ENCODE measurements at regions not wholly inside any gene's neighbourhood (a gene's known extent, or its start where the extent isn't known, plus 50 kb on each side); places are given as distances from the start of the nearest gene placed in this dataset.

DNA sequence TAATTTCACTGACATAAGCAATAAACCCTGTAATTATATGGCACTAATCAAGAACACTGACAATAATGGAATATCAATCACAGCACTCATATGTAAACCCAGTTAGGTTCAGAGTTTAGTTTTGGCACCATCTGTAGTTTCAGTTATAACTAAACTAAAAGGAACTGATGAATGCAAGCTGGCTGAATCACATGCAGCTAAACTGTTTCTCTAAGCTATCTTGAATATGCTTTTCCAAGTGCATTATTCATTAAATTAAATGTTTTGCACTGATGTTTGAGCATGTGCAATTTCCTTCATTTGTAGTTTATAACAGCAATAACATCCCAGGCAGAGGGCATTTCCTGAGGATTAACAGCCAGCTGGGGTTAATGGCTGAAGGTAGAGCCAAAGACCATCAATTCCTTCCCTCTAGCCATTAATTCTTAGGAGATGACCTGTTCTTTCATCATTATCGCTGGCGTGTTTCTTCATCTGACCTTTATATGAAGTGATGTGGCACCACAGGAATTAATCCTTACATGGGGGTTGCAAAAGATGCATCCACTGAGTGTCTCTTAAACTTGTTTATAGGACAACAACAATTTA lies 562.8 kb upstream of the IGFBP7 start:
- 56 to 93% (median 75%) methylated on average over 2 of the region's 2 CpGs for WGBS, 3 donors
- Histone ChIP-seq H3K27ac (ENCODE audit: low read depth in 1 of 3, low read length in 2 of 3) (no peak overlapping the region), H3K27me3 (ENCODE audit: control insufficient read depth in 3 of 3, insufficient read depth in 3 of 3, low read length in 3 of 3) (no peaks in the 10 kb centered on the region), H3K4me1 (ENCODE audit: control insufficient read depth in 3 of 3, insufficient read depth in 2 of 3, low read depth in 1 of 3, low read length in 2 of 3) (no peaks in the 10 kb centered on the region), H3K4me3 (ENCODE audit: low read depth in 1 of 3, low read length in 3 of 3) (no peak overlapping the region), H3K9me3 (ENCODE audit: control insufficient read depth in 2 of 2, insufficient read depth in 1 of 2, low read depth in 1 of 2, low read length in 1 of 2) (no peaks in the 10 kb centered on the region), H3K36me3 (ENCODE audit: control insufficient read depth in 3 of 3, insufficient read depth in 2 of 3, low read depth in 1 of 3, low read length in 3 of 3) (no peaks in the 10 kb centered on the region)
- DNase-seq (no peak), FAIRE-seq (no peak)

DNA sequence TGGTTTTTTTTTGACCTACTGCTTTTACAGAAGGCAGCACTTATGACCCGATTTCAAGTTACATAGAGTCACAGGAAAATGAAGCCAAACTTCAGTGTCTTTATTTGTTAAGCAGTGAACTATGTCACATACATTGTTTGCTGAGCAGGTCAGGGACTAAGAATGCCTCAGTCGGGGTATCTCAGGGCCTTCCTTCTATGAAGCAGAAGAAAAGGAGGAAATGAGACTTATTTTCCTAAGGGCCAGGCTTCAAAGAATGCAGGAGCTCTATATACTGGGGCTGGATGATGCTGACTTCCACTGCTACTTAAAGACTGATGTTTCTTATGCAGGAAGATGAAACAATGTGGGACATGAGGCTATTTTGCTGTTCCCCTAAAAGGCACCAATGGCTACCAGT lies 558.4 kb upstream of the IGFBP7 start:
- DNase-seq (no peak), FAIRE-seq (no peak)
- Histone ChIP-seq H3K9me3 (ENCODE audit: control insufficient read depth in 2 of 2, insufficient read depth in 1 of 2, low read depth in 1 of 2, low read length in 1 of 2) (no peaks in the 10 kb centered on the region), H3K36me3 (ENCODE audit: control insufficient read depth in 3 of 3, insufficient read depth in 2 of 3, low read depth in 1 of 3, low read length in 3 of 3) (no peaks in the 10 kb centered on the region), H3K27ac (ENCODE audit: low read depth in 1 of 3, low read length in 2 of 3) (no peak overlapping the region), H3K4me1 (ENCODE audit: control insufficient read depth in 3 of 3, insufficient read depth in 2 of 3, low read depth in 1 of 3, low read length in 2 of 3) (no peaks in the 10 kb centered on the region), H3K4me3 (ENCODE audit: low read depth in 1 of 3, low read length in 3 of 3) (no peak overlapping the region), H3K27me3 (ENCODE audit: control insufficient read depth in 3 of 3, insufficient read depth in 3 of 3, low read length in 3 of 3) (no peaks in the 10 kb centered on the region)
- 16 to 42% (median 20%) methylated on average over 2 of the region's 2 CpGs for WGBS, 3 donors

DNA sequence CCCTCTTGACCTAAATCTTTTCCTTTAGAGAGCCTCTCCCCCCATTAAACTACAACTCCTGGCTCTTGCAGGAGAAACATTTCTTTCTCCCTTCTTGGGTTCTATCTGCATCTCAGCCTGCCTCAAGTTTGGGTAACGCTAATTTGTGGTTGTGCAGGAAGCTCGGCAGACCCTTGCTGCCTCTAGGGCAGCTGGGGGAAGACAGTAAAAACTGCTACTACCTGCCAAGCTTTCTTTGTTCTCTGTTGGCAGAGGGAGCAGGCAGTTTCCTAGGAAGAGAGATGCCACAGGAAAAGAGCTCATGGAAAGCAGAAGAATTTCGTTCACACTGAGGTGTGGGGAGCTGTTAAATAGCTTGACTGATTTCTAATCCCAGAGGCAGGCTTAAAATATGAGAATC lies 555.6 kb upstream of the IGFBP7 start:
- WGBS, 3 donors, result 50 to 65% (median 56%) methylated on average over 3 of the region's 3 CpGs
- no peak overlapping the region for H3K27ac ChIP-seq (ENCODE audit: low read depth in 1 of 3, low read length in 2 of 3)
- H3K9me3 ChIP-seq (ENCODE audit: control insufficient read depth in 2 of 2, insufficient read depth in 1 of 2, low read depth in 1 of 2, low read length in 1 of 2), result no peaks in the 10 kb centered on the region
- no peaks in the 10 kb centered on the region for H3K36me3 ChIP-seq (ENCODE audit: control insufficient read depth in 3 of 3, insufficient read depth in 2 of 3, low read depth in 1 of 3, low read length in 3 of 3)
- H3K4me3 ChIP-seq (ENCODE audit: low read depth in 1 of 3, low read length in 3 of 3), result no peak overlapping the region
- no peak for FAIRE-seq
- no peaks in the 10 kb centered on the region for H3K4me1 ChIP-seq (ENCODE audit: control insufficient read depth in 3 of 3, insufficient read depth in 2 of 3, low read depth in 1 of 3, low read length in 2 of 3)
- no peaks in the 10 kb centered on the region for H3K27me3 ChIP-seq (ENCODE audit: control insufficient read depth in 3 of 3, insufficient read depth in 3 of 3, low read length in 3 of 3)
- no peak for DNase-seq

DNA sequence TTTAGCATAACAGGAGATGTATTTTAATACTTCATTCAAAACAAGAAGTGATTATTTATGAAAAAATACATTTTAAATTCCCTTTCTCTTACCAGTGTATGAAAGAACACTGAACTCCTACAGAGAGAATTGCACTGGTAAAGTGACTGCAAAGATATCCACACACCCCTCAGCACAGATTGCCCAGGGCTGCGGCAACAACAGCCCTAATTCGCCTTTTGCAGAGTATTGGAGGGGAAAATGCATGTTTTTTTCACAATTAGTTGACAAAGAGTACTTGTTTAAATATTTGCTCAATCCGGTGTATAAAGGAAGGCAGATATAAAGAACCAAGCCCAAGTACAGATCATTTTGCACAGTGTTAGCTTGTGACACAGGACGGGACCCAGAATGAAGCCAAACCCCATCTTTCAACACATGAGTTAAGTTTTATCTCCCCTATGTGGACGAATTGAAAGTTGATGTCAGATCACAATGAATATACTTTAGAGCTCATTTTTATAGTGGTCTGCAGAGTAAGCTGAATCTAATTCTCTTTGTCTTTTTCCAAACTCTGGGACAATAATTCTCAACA lies 551.4 kb upstream of the IGFBP7 start:
- Histone ChIP-seq H3K27ac (ENCODE audit: low read depth in 1 of 3, low read length in 2 of 3) (no peak overlapping the region), H3K9me3 (ENCODE audit: control insufficient read depth in 2 of 2, insufficient read depth in 1 of 2, low read depth in 1 of 2, low read length in 1 of 2) (no peaks in the 10 kb centered on the region), H3K4me1 (ENCODE audit: control insufficient read depth in 3 of 3, insufficient read depth in 2 of 3, low read depth in 1 of 3, low read length in 2 of 3) (no peaks in the 10 kb centered on the region), H3K4me3 (ENCODE audit: low read depth in 1 of 3, low read length in 3 of 3) (no peak overlapping the region), H3K27me3 (ENCODE audit: control insufficient read depth in 3 of 3, insufficient read depth in 3 of 3, low read length in 3 of 3) (no peaks in the 10 kb centered on the region), H3K36me3 (ENCODE audit: control insufficient read depth in 3 of 3, insufficient read depth in 2 of 3, low read depth in 1 of 3, low read length in 3 of 3) (no peaks in the 10 kb centered on the region)
- FAIRE-seq, result no peak
- WGBS, 3 donors, result 13 to 57% (median 33%) methylated on average over 5 of the region's 5 CpGs
- DNase-seq, result no peak

DNA sequence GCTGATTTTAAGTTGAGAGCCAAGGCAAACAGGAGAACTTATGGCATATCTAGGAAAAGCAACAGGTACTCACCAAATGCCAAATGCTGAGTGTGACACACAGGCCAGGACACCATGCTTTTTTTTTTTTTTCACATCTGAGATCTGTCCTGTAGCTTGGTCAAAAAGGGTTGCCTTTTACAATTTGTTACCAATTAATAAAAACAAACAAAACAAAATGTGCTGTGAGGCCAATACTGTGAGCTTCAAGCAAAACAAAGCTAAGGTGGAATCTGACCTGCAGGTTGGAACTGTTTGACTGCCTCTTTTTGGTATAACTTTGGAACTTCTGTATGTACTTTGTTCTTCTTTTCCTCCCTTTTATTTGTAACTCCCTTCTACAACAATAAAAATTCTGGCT lies 548.5 kb upstream of the IGFBP7 start:
- no peak overlapping the region for H3K27ac ChIP-seq (ENCODE audit: low read depth in 1 of 3, low read length in 2 of 3)
- no peak overlapping the region for H3K4me3 ChIP-seq (ENCODE audit: low read depth in 1 of 3, low read length in 3 of 3)
- H3K27me3 ChIP-seq (ENCODE audit: control insufficient read depth in 3 of 3, insufficient read depth in 3 of 3, low read length in 3 of 3), result no peaks in the 10 kb centered on the region
- no peaks in the 10 kb centered on the region for H3K4me1 ChIP-seq (ENCODE audit: control insufficient read depth in 3 of 3, insufficient read depth in 2 of 3, low read depth in 1 of 3, low read length in 2 of 3)
- no peak for FAIRE-seq
- no peak for DNase-seq
- H3K9me3 ChIP-seq (ENCODE audit: control insufficient read depth in 2 of 2, insufficient read depth in 1 of 2, low read depth in 1 of 2, low read length in 1 of 2), result no peaks in the 10 kb centered on the region
- no peaks in the 10 kb centered on the region for H3K36me3 ChIP-seq (ENCODE audit: control insufficient read depth in 3 of 3, insufficient read depth in 2 of 3, low read depth in 1 of 3, low read length in 3 of 3)

DNA sequence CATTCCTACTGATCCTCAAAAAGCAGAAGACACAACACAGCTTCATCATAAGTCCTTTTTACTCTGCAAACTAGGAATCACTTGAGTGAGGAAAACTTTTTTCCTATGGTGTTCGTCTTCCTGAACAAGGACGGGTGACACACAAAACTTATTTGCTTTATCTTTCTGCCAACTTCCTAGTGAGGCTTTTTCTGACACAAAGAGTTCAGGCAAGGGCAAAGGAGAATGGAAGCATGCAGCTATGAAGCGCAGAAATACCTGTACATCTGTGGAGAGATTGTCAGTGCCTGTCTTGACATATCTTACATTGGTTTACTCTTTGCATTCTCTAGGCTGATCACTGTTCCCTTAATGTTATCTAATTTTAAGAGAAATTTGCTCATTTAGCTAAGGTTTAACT lies 548.0 kb upstream of the IGFBP7 start:
- no peaks in the 10 kb centered on the region for H3K27me3 ChIP-seq (ENCODE audit: control insufficient read depth in 3 of 3, insufficient read depth in 3 of 3, low read length in 3 of 3)
- H3K4me1 ChIP-seq (ENCODE audit: control insufficient read depth in 3 of 3, insufficient read depth in 2 of 3, low read depth in 1 of 3, low read length in 2 of 3), result no peaks in the 10 kb centered on the region
- no peaks in the 10 kb centered on the region for H3K36me3 ChIP-seq (ENCODE audit: control insufficient read depth in 3 of 3, insufficient read depth in 2 of 3, low read depth in 1 of 3, low read length in 3 of 3)
- 58 to 72% (median 70%) methylated on average over 3 of the region's 3 CpGs for WGBS, 3 donors
- DNase-seq (no peak), FAIRE-seq (no peak)
- no peaks in the 10 kb centered on the region for H3K9me3 ChIP-seq (ENCODE audit: control insufficient read depth in 2 of 2, insufficient read depth in 1 of 2, low read depth in 1 of 2, low read length in 1 of 2)
- H3K27ac ChIP-seq (ENCODE audit: low read depth in 1 of 3, low read length in 2 of 3), result no peak overlapping the region
- no peak overlapping the region for H3K4me3 ChIP-seq (ENCODE audit: low read depth in 1 of 3, low read length in 3 of 3)

DNA sequence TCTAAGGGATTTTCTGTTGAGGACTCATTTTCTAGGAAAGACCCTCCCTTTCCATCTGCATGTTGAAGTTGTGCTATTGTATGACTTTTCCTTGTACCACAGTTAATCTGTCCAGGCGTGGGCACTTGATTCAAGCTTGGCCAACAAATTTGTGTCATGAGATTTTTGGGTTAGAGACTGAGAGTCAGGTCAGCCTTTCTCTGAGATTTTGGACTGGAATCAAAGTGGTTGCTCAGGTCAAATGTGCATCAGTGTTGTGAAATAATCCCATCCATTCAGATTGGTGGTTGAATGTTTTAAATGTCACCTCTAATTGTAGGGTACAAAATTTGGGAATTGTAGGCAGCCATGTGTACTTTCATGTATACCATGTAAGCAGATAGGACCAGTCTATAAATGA lies 545.2 kb upstream of the IGFBP7 start:
- H3K9me3 ChIP-seq (ENCODE audit: control insufficient read depth in 2 of 2, insufficient read depth in 1 of 2, low read depth in 1 of 2, low read length in 1 of 2), result no peaks in the 10 kb centered on the region
- H3K4me1 ChIP-seq (ENCODE audit: control insufficient read depth in 3 of 3, insufficient read depth in 2 of 3, low read depth in 1 of 3, low read length in 2 of 3), result no peaks in the 10 kb centered on the region
- no peak overlapping the region for H3K27ac ChIP-seq (ENCODE audit: low read depth in 1 of 3, low read length in 2 of 3)
- H3K36me3 ChIP-seq (ENCODE audit: control insufficient read depth in 3 of 3, insufficient read depth in 2 of 3, low read depth in 1 of 3, low read length in 3 of 3), result no peaks in the 10 kb centered on the region
- FAIRE-seq, result no peak
- 53 to 71% (median 58%) methylated on average over 1 of the region's 1 CpG for WGBS, 3 donors
- H3K4me3 ChIP-seq (ENCODE audit: low read depth in 1 of 3, low read length in 3 of 3), result no peak overlapping the region
- H3K27me3 ChIP-seq (ENCODE audit: control insufficient read depth in 3 of 3, insufficient read depth in 3 of 3, low read length in 3 of 3), result no peaks in the 10 kb centered on the region
- DNase-seq, result no peak

DNA sequence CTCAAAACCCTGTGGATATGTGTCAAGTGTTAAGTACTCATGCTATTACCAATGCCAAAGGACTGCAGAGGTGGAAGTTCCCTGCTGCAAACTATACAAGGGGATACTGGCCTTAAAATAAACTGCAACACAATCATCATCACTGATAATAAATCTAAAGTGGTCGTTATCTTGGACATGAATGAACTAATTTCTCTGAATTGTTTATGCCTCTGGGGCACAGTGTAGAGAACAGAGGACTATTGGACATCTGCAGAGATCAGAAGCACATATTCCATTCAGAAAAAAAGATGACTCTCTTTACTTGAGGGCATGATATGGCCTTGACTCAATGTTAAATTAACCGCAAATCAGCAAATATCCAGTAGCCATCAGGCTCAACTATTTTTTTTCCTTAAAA lies 542.6 kb upstream of the IGFBP7 start:
- FAIRE-seq (no peak), DNase-seq (no peak)
- 74 to 79% (median 78%) methylated on average over 2 of the region's 2 CpGs for WGBS, 3 donors
- H3K27me3 ChIP-seq (ENCODE audit: control insufficient read depth in 3 of 3, insufficient read depth in 3 of 3, low read length in 3 of 3), result no peaks in the 10 kb centered on the region
- no peak overlapping the region for H3K27ac ChIP-seq (ENCODE audit: low read depth in 1 of 3, low read length in 2 of 3)
- no peaks in the 10 kb centered on the region for H3K36me3 ChIP-seq (ENCODE audit: control insufficient read depth in 3 of 3, insufficient read depth in 2 of 3, low read depth in 1 of 3, low read length in 3 of 3)
- no peak overlapping the region for H3K4me3 ChIP-seq (ENCODE audit: low read depth in 1 of 3, low read length in 3 of 3)
- no peaks in the 10 kb centered on the region for H3K4me1 ChIP-seq (ENCODE audit: control insufficient read depth in 3 of 3, insufficient read depth in 2 of 3, low read depth in 1 of 3, low read length in 2 of 3)
- H3K9me3 ChIP-seq (ENCODE audit: control insufficient read depth in 2 of 2, insufficient read depth in 1 of 2, low read depth in 1 of 2, low read length in 1 of 2), result no peaks in the 10 kb centered on the region

DNA sequence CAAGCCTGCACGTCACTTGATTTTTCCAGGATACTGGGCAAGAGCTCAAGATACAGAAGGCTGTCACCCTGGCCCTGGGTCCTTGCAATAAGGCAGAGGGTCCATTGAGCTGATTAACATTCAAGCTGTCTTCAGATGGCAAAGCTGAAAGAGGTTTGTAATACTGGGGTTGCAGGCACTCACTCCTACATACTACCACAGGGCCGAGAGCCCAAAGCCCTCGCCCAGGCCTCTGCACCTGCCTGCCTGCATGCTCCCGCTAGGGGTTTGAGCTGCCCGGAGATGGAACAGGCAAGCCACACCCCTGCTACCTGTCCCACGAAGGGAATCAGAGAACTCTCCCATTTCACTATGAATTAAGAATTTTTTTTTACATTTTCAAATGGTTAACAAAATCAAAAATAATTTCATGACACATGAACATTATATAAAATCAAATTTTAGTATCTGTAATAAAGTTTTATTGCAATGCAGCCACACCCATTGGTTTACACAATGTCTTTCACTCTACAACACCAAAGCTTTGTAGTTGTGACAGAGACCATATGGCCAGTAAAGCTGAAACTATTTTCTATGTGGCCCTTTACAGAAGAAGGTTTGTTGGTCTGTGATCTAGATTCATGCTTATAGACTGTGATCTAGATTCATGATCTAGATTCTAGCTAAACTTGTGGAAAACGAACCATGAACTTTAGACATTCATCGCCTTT lies 530.4 kb upstream of the IGFBP7 start:
- 69 to 85% (median 76%) methylated on average over 8 of the region's 8 CpGs for WGBS, 3 donors
- H3K36me3 ChIP-seq (ENCODE audit: control insufficient read depth in 3 of 3, insufficient read depth in 2 of 3, low read depth in 1 of 3, low read length in 3 of 3), result no peaks in the 10 kb centered on the region
- no peaks in the 10 kb centered on the region for H3K9me3 ChIP-seq (ENCODE audit: control insufficient read depth in 2 of 2, insufficient read depth in 1 of 2, low read depth in 1 of 2, low read length in 1 of 2)
- no peak for DNase-seq
- no peaks in the 10 kb centered on the region for H3K27me3 ChIP-seq (ENCODE audit: control insufficient read depth in 3 of 3, insufficient read depth in 3 of 3, low read length in 3 of 3)
- H3K4me3 ChIP-seq (ENCODE audit: low read depth in 1 of 3, low read length in 3 of 3), result no peak overlapping the region
- no peak for FAIRE-seq
- H3K4me1 ChIP-seq (ENCODE audit: control insufficient read depth in 3 of 3, insufficient read depth in 2 of 3, low read depth in 1 of 3, low read length in 2 of 3), result no peaks in the 10 kb centered on the region
- no peak overlapping the region for H3K27ac ChIP-seq (ENCODE audit: low read depth in 1 of 3, low read length in 2 of 3)

All from small intestine (tissue), 7 donors.